Stimulated activated CD8-positive, alpha-beta memory T cell treated with anti-CD3 and anti-CD28 coated beads, Interleukin-2, amount 100 ng/mL, for 1 hour (primary cell): ENCODE measurements at regions not wholly inside any gene's neighbourhood (a gene's known extent, or its start where the extent isn't known, plus 50 kb on each side); places are given as distances from the start of the nearest gene placed in this dataset.

ENCODE experiments used
- DNase-seq, 2 donors: peaks; one replicate each; pipeline ENCODE4 v3.0.0-alpha.2; 2020; ENCODE audit warnings: low read depth in 2 of 2

- no peak for DNase-seq
Measured at GRCh38 chr13:91264484-91264883, 83.0 kb upstream of the MIR17HG start.

- DNase-seq, result no peak
Measured at GRCh38 chr13:91269237-91269636, 78.2 kb upstream of the MIR17HG start.

DNA sequence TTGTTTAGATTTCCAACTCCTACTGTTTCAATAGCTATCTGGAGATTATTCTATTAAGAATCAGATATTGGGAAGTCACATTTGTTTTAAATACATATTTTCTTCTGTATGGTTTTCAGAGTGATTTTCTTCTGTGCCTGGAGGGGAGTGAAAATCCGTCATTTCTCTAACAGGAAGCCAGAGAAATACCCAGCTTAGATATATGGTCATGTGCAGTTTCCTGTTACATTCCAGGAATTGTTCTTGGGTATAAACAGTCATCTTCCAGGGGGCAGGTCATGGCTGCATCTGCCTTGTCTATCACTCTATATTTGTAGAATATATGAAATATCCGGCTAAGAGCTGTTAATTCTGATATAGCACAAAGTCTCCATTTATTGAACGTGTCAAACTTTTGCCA is 77.5 kb upstream of the MIR17HG start:
- no peak for DNase-seq

- no peak for DNase-seq
Measured at GRCh38 chr13:91272235-91272777, 75.2 kb upstream of the MIR17HG start.

- no peak for DNase-seq
Measured at GRCh38 chr13:91273675-91274074, 73.8 kb upstream of the MIR17HG start.

DNA sequence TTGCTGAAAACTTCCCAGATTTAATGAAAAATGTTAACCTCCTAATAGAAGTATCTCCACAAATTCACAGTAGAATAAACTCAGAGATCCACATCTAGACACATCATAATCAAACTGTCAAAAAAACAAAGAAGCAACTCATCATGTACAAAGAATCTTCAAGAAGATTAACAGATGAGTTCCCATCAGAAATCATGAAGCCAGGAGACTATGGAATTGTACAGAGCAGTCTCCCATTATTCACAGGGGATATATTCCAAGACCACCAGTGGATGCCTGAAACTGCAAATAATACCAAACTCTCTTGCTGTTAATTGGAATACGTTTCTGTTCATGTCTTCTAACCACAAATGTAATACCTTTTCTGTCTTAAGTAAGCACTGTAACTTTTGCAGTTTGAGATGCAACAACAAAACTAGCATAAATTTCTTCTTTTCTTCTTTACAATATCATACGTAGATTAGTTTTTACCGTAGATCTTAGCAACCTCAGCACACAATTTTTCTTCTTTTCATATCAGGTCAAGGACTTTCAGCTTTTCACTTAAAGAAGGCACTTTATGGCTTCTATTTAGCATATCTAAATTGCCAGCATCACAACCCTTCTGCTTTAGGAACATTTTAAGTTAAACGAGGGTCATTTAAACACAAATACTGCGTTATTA is 70.3 kb upstream of the MIR17HG start:
- DNase-seq, result no peak

DNA sequence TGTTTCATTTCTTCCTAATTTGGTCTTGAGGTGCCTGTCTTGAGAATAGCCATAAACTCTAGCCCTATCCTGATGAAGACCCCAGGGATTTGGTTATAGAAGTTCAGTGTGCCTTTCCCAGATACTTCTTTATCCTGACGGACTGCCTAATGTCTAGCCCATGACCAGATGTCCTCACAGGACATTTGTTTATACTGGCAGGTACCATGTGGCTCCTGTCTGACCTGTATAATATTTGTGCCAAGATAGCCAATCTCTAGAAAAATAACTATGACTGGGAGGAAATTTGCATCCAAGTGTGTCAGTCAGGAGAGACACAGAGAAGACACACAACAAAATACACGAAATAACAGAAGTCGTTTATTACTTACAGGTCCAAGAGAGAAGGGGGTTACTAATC is 69.2 kb upstream of the MIR17HG start:
- DNase-seq, result no peak

GRCh38 chr13:91278888-91279287 is 68.6 kb upstream of the MIR17HG start:
- no peak for DNase-seq

DNA sequence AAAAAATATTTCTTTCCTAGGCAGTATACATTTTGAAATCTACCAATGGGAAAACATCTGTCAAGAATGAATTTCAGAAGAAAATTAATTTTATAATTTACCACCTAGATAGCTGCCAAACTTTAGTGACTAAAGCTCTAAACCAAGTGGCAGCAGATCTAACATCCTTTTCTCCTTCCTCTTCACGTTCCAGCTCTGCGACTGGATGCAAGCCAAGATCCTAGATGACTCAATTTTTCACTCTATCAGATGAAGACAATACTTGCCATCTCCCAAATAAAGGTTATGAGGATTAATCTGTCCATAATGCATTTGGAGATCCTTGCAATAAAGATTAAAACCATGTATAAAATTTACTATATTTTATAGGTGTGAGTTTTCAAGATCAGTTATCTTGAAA is 66.7 kb upstream of the MIR17HG start:
- no peak for DNase-seq

GRCh38 chr13:91284335-91284734 is 63.2 kb upstream of the MIR17HG start:
- no peak for DNase-seq

- no peak for DNase-seq
Measured at GRCh38 chr13:91286317-91286716, 61.2 kb upstream of the MIR17HG start.

- DNase-seq, result no peak
Measured at GRCh38 chr13:91291078-91291477, 56.4 kb upstream of the MIR17HG start.

DNA sequence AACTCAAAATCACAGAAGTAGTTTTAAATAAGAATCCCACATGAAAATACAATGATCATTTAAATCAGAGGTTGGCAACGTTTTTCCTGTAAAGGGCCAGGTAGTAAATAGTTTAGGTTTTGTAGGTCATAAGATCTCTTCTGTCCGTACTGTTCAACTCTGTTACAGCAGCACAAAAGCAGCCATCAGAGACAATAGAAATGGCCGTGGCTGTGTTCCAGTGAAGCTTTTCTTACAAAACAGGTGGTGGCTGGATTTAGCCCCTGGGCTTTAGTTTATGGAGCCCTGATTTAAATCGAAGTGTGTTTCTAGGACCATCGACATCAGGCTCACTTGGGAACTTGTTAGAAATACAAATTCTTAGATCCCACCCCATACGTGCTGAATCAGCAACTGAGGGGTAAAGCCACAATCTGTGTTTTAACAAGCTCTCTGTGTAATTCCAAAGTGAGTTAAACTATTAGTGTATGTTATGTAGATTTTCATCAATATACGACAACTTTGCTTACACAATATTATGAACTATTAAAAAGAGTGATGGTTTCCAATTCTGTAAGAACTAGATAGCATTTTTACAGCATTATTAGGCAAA is 54.8 kb upstream of the MIR17HG start:
- DNase-seq, result no peak

GRCh38 chr13:91295712-91296410 is 51.6 kb upstream of the MIR17HG start:
- DNase-seq, result no peak

- no peak for DNase-seq
Measured at GRCh38 chr13:91297503-91297902, 50.0 kb upstream of the MIR17HG start.
